GM23338 (cell line): ENCODE measurements at regions not wholly inside any gene's neighbourhood (a gene's known extent, or its start where the extent isn't known, plus 50 kb on each side); places are given as distances from the start of the nearest gene placed in this dataset.

ENCODE experiments used
- ATAC-seq: fragments of 200-7000 bp; cut with Tn5 transposase; 3 replicates; pipeline ENCODE4 v1.9.1; 2020
- DNase-seq: peaks from one replicate; pipeline ENCODE4 v3.0.0-alpha.2; 2015; ENCODE audit warnings: low spot score
- H2AFZ ChIP-seq: fragments of 200-600 bp; sonication (generic); 2 replicates; pipeline ENCODE4 v1.8.0; 2016; ENCODE audit warnings: antibody characterized with exemption, mild to moderate bottlenecking, moderate library complexity
- H3F3A ChIP-seq: fragments of 200-600 bp; sonication (generic); replicated peaks from 2 replicates; pipeline ENCODE4 v1.8.0; 2017; ENCODE audit warnings: antibody characterized with exemption, mixed run types, low read depth
- H3K27ac ChIP-seq: fragments of 200-600 bp; sonication (generic); 2 replicates; pipeline ENCODE4 v1.6.1; 2016; ENCODE audit warnings: low read depth
- H3K27me3 ChIP-seq: fragments of 200-600 bp; sonication (generic); 2 replicates; pipeline ENCODE4 v1.8.0; 2016; ENCODE audit warnings: mild to moderate bottlenecking, mixed run types, moderate library complexity; ENCODE audit not compliant: insufficient read depth
- H3K36me3 ChIP-seq: fragments of 200-600 bp; sonication (generic); 2 replicates; pipeline ENCODE4 v1.8.0; 2016; ENCODE audit warnings: mild to moderate bottlenecking; ENCODE audit not compliant: insufficient read depth
- H3K4me1 ChIP-seq: fragments of 200-600 bp; sonication (generic); 2 replicates; pipeline ENCODE4 v1.8.0; 2016; ENCODE audit warnings: mild to moderate bottlenecking, moderate library complexity; ENCODE audit not compliant: insufficient read depth
- H3K4me2 ChIP-seq: fragments of 200-600 bp; sonication (generic); 2 replicates; pipeline ENCODE4 v1.7.1; 2017; ENCODE audit warnings: mixed run types
- H3K4me3 ChIP-seq: fragments of 200-600 bp; sonication (generic); 2 replicates; pipeline ENCODE4 v1.6.1; 2016; ENCODE audit warnings: mixed run types
- H3K79me2 ChIP-seq: fragments of 200-600 bp; sonication (generic); replicated peaks from 2 replicates; pipeline ENCODE4 v1.8.0; 2017; ENCODE audit warnings: mild to moderate bottlenecking; ENCODE audit not compliant: insufficient read depth
- H3K9me2 ChIP-seq: fragments of 200-600 bp; sonication (generic); 2 replicates; pipeline ENCODE4 v1.8.0; 2017; ENCODE audit not compliant: insufficient read depth
- H4K20me1 ChIP-seq: fragments of 200-600 bp; sonication (generic); replicated peaks from 2 replicates; pipeline ENCODE4 v1.8.0; 2017; ENCODE audit warnings: mild to moderate bottlenecking; ENCODE audit not compliant: insufficient read depth
- H3K27ac Mint-ChIP-seq: 2 replicates; pipeline ENCODE4 v1.8.0; 2020; ENCODE audit warnings: inconsistent platforms, mild to moderate bottlenecking, moderate library complexity, mixed read lengths
- H3K27me3 Mint-ChIP-seq: 3 replicates; pipeline ENCODE4 v1.8.0; 2022; ENCODE audit warnings: low read depth, mild to moderate bottlenecking, moderate library complexity, mixed read lengths, inconsistent platforms; ENCODE audit not compliant: insufficient read depth, poor library complexity
- H3K36me3 Mint-ChIP-seq: 3 replicates; pipeline ENCODE4 v1.8.0; 2021; ENCODE audit warnings: low read depth, mild to moderate bottlenecking, inconsistent platforms, moderate library complexity, mixed read lengths
- H3K4me1 Mint-ChIP-seq: 3 replicates; pipeline ENCODE4 v1.8.0; 2020; ENCODE audit warnings: mild to moderate bottlenecking, inconsistent platforms, mixed read lengths
- H3K4me3 Mint-ChIP-seq: 3 replicates; pipeline ENCODE4 v1.8.0; 2021; ENCODE audit warnings: moderate library complexity, mild to moderate bottlenecking, inconsistent platforms, mixed read lengths
- H3K9me3 Mint-ChIP-seq: 3 replicates; pipeline ENCODE4 v1.8.0; 2020; ENCODE audit warnings: moderate library complexity, mild to moderate bottlenecking, inconsistent platforms, mixed read lengths
- CREB1 ChIP-seq: fragments of 250-450 bp; sonication (Bioruptor Pico); IDR thresholded peaks from 2 replicates; pipeline ENCODE4 v1.5.0; 2020; ENCODE audit warnings: low read depth, mild to moderate bottlenecking, moderate library complexity
- EZH2 ChIP-seq: fragments of 200-600 bp; sonication (generic); IDR thresholded peaks from one replicate; pipeline ENCODE4 v1.8.0; 2017; ENCODE audit warnings: antibody characterized with exemption, mild to moderate bottlenecking, low read depth; ENCODE audit not compliant: unreplicated experiment
- EZH2phosphoT487 ChIP-seq: fragments of 200-600 bp; sonication (generic); IDR thresholded peaks from one replicate; pipeline ENCODE4 v1.8.1; 2018; ENCODE audit warnings: antibody characterized with exemption; ENCODE audit not compliant: unreplicated experiment
- JUNB ChIP-seq: IDR thresholded peaks from one replicate; pipeline ENCODE4 v1.6.1; 2016; ENCODE audit warnings: antibody characterized with exemption; ENCODE audit not compliant: unreplicated experiment
- NANOG ChIP-seq: IDR thresholded peaks from 2 replicates; pipeline ENCODE4 v1.6.1; 2016; ENCODE audit warnings: antibody characterized with exemption, borderline replicate concordance
- POLR2AphosphoS5 ChIP-seq: IDR thresholded peaks from 2 replicates; pipeline ENCODE4 v1.6.1; 2016; ENCODE audit warnings: antibody characterized with exemption, low read depth
- STAT1 ChIP-seq: IDR thresholded peaks from one replicate; pipeline ENCODE4 v1.6.1; 2016; ENCODE audit warnings: antibody characterized with exemption; ENCODE audit not compliant: unreplicated experiment
- ZNF114 ChIP-seq: fragments of 250-450 bp; sonication (Bioruptor Pico); IDR thresholded peaks from 2 replicates; pipeline ENCODE4 v1.5.0; 2020; ENCODE audit warnings: mild to moderate bottlenecking, moderate library complexity
- ZNF331 ChIP-seq: fragments of 250-450 bp; sonication (Bioruptor Pico); IDR thresholded peaks from 2 replicates; pipeline ENCODE4 v1.5.0; 2020; ENCODE audit warnings: low read depth, mild to moderate bottlenecking, moderate library complexity
- TF ChIP-seq, protein P1 (sequence below): IDR thresholded peaks from one replicate; pipeline ENCODE4 v1.6.1; 2018; ENCODE audit warnings: antibody characterized with exemption; ENCODE audit not compliant: unreplicated experiment
- TF ChIP-seq, protein P2 (sequence below): fragments of 250-450 bp; sonication (Bioruptor Pico); IDR thresholded peaks from 2 replicates; pipeline ENCODE4 v1.5.0; 2020; ENCODE audit warnings: mild to moderate bottlenecking, moderate library complexity
- TF ChIP-seq, protein P3 (sequence below): IDR thresholded peaks from 2 replicates; pipeline ENCODE4 v1.6.1; 2016; ENCODE audit warnings: antibody characterized with exemption
- TF ChIP-seq, protein P4 (sequence below), 2 experiments: fragments of 200-600 bp in 1 of 2; sonication (generic) in 1 of 2; conservative IDR thresholded peaks; 2 replicates each; pipeline versions ENCODE4 v1.5.1 to v1.6.1; 2016 to 2017; ENCODE audit warnings: antibody characterized with exemption in 2 of 2, low read depth in 2 of 2, mild to moderate bottlenecking in 2 of 2, moderate library complexity in 1 of 2

DNA sequence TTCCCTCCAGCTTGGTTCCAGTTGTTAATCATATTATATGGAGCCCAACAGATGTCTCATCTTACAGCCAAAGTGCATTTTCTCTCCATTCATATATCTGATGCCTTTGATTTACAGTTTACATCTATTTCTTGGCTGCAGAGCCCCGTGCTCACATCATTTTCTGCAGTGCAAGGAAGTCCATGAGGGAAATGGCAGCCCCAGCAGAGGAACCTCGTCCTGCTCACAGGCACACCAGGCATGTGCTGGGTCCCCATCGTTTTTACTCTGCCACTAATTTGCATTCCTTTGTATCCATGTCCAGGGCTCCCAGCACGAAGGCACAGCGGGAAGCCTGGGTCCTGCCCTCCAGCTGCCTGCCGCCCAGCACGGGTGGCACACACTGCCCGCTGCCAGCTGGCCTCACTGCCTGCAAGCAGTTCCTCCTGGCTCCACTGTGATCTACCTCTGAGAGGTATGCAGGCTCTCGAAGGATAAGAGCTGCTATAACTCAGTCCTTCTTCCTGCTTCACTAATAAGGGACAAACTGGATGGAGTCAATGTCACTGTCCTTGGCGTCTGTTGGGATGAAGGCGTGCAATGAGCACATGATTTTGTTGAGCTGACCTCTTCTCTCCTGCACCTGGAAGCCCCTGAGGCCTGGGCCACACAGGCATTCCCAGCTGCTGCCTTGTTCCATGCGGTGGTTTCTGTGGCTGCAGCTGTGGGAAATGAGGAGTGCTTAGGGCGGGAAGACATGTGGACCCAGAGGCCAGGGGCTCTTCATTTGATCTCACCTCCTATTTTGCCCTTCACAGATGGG, 583.6 kb upstream of the MGMT start:
- TF ChIP-seq ZNF331 (CRISPR knock-in tag) (no peak), POLR2AphosphoS5 (no peak), ZNF114 (CRISPR knock-in tag) (no peak), CREB1 (CRISPR knock-in tag) (no peak), EZH2phosphoT487 (no peak), JUNB (no peak), EZH2 (no peak), STAT1 (no peak), NANOG (no peak)
- TF ChIP-seq, protein P1, sequence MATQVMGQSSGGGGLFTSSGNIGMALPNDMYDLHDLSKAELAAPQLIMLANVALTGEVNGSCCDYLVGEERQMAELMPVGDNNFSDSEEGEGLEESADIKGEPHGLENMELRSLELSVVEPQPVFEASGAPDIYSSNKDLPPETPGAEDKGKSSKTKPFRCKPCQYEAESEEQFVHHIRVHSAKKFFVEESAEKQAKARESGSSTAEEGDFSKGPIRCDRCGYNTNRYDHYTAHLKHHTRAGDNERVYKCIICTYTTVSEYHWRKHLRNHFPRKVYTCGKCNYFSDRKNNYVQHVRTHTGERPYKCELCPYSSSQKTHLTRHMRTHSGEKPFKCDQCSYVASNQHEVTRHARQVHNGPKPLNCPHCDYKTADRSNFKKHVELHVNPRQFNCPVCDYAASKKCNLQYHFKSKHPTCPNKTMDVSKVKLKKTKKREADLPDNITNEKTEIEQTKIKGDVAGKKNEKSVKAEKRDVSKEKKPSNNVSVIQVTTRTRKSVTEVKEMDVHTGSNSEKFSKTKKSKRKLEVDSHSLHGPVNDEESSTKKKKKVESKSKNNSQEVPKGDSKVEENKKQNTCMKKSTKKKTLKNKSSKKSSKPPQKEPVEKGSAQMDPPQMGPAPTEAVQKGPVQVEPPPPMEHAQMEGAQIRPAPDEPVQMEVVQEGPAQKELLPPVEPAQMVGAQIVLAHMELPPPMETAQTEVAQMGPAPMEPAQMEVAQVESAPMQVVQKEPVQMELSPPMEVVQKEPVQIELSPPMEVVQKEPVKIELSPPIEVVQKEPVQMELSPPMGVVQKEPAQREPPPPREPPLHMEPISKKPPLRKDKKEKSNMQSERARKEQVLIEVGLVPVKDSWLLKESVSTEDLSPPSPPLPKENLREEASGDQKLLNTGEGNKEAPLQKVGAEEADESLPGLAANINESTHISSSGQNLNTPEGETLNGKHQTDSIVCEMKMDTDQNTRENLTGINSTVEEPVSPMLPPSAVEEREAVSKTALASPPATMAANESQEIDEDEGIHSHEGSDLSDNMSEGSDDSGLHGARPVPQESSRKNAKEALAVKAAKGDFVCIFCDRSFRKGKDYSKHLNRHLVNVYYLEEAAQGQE = no peak
- TF ChIP-seq, protein P2, sequence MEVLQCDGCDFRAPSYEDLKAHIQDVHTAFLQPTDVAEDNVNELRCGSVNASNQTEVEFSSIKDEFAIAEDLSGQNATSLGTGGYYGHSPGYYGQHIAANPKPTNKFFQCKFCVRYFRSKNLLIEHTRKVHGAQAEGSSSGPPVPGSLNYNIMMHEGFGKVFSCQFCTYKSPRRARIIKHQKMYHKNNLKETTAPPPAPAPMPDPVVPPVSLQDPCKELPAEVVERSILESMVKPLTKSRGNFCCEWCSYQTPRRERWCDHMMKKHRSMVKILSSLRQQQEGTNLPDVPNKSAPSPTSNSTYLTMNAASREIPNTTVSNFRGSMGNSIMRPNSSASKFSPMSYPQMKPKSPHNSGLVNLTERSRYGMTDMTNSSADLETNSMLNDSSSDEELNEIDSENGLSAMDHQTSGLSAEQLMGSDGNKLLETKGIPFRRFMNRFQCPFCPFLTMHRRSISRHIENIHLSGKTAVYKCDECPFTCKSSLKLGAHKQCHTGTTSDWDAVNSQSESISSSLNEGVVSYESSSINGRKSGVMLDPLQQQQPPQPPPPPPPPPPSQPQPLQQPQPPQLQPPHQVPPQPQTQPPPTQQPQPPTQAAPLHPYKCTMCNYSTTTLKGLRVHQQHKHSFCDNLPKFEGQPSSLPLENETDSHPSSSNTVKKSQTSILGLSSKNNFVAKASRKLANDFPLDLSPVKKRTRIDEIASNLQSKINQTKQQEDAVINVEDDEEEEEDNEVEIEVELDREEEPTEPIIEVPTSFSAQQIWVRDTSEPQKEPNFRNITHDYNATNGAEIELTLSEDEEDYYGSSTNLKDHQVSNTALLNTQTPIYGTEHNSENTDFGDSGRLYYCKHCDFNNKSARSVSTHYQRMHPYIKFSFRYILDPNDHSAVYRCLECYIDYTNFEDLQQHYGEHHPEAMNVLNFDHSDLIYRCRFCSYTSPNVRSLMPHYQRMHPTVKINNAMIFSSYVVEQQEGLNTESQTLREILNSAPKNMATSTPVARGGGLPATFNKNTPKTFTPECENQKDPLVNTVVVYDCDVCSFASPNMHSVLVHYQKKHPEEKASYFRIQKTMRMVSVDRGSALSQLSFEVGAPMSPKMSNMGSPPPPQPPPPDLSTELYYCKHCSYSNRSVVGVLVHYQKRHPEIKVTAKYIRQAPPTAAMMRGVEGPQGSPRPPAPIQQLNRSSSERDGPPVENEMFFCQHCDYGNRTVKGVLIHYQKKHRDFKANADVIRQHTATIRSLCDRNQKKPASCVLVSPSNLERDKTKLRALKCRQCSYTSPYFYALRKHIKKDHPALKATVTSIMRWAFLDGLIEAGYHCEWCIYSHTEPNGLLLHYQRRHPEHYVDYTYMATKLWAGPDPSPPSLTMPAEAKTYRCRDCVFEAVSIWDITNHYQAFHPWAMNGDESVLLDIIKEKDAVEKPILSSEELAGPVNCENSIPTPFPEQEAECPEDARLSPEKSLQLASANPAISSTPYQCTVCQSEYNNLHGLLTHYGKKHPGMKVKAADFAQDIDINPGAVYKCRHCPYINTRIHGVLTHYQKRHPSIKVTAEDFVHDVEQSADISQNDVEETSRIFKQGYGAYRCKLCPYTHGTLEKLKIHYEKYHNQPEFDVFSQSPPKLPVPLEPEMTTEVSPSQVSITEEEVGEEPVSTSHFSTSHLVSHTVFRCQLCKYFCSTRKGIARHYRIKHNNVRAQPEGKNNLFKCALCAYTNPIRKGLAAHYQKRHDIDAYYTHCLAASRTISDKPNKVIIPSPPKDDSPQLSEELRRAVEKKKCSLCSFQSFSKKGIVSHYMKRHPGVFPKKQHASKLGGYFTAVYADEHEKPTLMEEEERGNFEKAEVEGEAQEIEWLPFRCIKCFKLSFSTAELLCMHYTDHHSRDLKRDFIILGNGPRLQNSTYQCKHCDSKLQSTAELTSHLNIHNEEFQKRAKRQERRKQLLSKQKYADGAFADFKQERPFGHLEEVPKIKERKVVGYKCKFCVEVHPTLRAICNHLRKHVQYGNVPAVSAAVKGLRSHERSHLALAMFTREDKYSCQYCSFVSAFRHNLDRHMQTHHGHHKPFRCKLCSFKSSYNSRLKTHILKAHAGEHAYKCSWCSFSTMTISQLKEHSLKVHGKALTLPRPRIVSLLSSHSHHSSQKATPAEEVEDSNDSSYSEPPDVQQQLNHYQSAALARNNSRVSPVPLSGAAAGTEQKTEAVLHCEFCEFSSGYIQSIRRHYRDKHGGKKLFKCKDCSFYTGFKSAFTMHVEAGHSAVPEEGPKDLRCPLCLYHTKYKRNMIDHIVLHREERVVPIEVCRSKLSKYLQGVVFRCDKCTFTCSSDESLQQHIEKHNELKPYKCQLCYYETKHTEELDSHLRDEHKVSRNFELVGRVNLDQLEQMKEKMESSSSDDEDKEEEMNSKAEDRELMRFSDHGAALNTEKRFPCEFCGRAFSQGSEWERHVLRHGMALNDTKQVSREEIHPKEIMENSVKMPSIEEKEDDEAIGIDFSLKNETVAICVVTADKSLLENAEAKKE (CRISPR knock-in tag) = no peak
- TF ChIP-seq, protein P3, sequence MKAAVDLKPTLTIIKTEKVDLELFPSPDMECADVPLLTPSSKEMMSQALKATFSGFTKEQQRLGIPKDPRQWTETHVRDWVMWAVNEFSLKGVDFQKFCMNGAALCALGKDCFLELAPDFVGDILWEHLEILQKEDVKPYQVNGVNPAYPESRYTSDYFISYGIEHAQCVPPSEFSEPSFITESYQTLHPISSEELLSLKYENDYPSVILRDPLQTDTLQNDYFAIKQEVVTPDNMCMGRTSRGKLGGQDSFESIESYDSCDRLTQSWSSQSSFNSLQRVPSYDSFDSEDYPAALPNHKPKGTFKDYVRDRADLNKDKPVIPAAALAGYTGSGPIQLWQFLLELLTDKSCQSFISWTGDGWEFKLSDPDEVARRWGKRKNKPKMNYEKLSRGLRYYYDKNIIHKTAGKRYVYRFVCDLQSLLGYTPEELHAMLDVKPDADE = no peak
- TF ChIP-seq, protein P4, sequence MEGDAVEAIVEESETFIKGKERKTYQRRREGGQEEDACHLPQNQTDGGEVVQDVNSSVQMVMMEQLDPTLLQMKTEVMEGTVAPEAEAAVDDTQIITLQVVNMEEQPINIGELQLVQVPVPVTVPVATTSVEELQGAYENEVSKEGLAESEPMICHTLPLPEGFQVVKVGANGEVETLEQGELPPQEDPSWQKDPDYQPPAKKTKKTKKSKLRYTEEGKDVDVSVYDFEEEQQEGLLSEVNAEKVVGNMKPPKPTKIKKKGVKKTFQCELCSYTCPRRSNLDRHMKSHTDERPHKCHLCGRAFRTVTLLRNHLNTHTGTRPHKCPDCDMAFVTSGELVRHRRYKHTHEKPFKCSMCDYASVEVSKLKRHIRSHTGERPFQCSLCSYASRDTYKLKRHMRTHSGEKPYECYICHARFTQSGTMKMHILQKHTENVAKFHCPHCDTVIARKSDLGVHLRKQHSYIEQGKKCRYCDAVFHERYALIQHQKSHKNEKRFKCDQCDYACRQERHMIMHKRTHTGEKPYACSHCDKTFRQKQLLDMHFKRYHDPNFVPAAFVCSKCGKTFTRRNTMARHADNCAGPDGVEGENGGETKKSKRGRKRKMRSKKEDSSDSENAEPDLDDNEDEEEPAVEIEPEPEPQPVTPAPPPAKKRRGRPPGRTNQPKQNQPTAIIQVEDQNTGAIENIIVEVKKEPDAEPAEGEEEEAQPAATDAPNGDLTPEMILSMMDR (conservative IDR thresholded peaks at IDR 0.05; ENCODE audit: low read depth in 2 of 2) = no peak
- H3K4me1 ChIP-seq = no peaks in the 10 kb centered on the region
- H3K79me2 ChIP-seq = no peaks in the 10 kb centered on the region
- H3K27me3 ChIP-seq = no peaks in the 10 kb centered on the region
- Mint-ChIP-seq H3K9me3 (no peaks in the 10 kb centered on the region; the same call in 1 of the 3 replicates), H3K27me3 (peaks cover 1% of the 10 kb centered on the region), H3K36me3 (no peaks in the 10 kb centered on the region), H3K4me1 (no peaks in the 10 kb centered on the region), H3K4me3 (no peak overlapping the region), H3K27ac (no peak overlapping the region)
- H3K4me2 ChIP-seq = no peak overlapping the region
- no peaks in the 10 kb centered on the region; the same call in 1 of the 2 replicates for H3F3A ChIP-seq
- no peaks in the 10 kb centered on the region for H4K20me1 ChIP-seq
- ATAC-seq (no peak), DNase-seq (no peak)
- no peaks in the 10 kb centered on the region for H3K36me3 ChIP-seq
- H3K4me3 ChIP-seq = no peak overlapping the region
- no peak overlapping the region for H3K27ac ChIP-seq
- H2AFZ ChIP-seq = no peak overlapping the region
- peaks cover 8% of the 10 kb centered on the region; the same call in 1 of the 2 replicates for H3K9me2 ChIP-seq
